ENCODE measurements at regions not wholly inside any gene's neighbourhood (a gene's known extent, or its start where the extent isn't known, plus 50 kb on each side); places are given as distances from the start of the nearest gene placed in this dataset.

GRCh38 chr16:88326611-88327485 lies 55.9 kb upstream of the ZNF469 start:
- WGBS (ENCODE audit: extremely low coverage, insufficient read length, low lambda C conversion rate): no CpG with 5 or more reads among the region's 28 CpGs
- peak overlapping the region in 1 of 3 experiments; percentile 79; a peak in 3 of 7 replicates for H3K27ac Mint-ChIP-seq
- no peaks in the 10 kb centered on the region for H3K4me1 ChIP-seq (ENCODE audit: insufficient read depth, low read length)

More at GRCh38 chr16:88326611-88327485, 55.9 kb upstream of the ZNF469 start:
- Histone ChIP-seq H3K27ac (ENCODE audit: insufficient read length, low read depth, low read length) (no peak overlapping the region), H3K27me3 (ENCODE audit: insufficient read depth, low read length) (no peaks in the 10 kb centered on the region), H2BK120ac (ENCODE audit: low read depth, low read length, poor library complexity, severe bottlenecking) (no peak overlapping the region), H3T11ph (ENCODE audit: low read length) (no peak overlapping the region), H3K56ac (ENCODE audit: insufficient read length, low read depth, low read length) (no peak overlapping the region), H2AK5ac (ENCODE audit: insufficient read length, low read length) (no peak overlapping the region), H2BK12ac (ENCODE audit: insufficient read length, low read depth, low read length) (no peak overlapping the region), H3K79me1 (ENCODE audit: insufficient read depth, low read depth, low read length, poor library complexity, severe bottlenecking) (no peaks in the 10 kb centered on the region), H3K79me2 (ENCODE audit: insufficient read depth, low read length) (no peaks in the 10 kb centered on the region), H3K9ac (ENCODE audit: extremely low read depth, insufficient read length, low read length) (no peak overlapping the region), H3K4ac (ENCODE audit: low read depth, low read length) (no peak overlapping the region), H4K91ac (ENCODE audit: insufficient read length, low read depth, low read length) (no peak overlapping the region), H3K14ac (ENCODE audit: insufficient read depth, low read length) (no peak overlapping the region), H2AFZ (ENCODE audit: low read length) (no peak overlapping the region), H3K18ac (ENCODE audit: insufficient read length, low read depth, low read length) (no peak overlapping the region), H2BK20ac (ENCODE audit: low read depth, low read length, poor library complexity, severe bottlenecking) (no peak overlapping the region), H3K23ac (ENCODE audit: insufficient read length, low read depth, low read length) (no peak overlapping the region), H3K23me2 (ENCODE audit: insufficient read length, low read depth, low read length, poor library complexity, severe bottlenecking) (no peaks in the 10 kb centered on the region), H3K9me3 (ENCODE audit: control insufficient read depth, low read depth, low read length) (no peaks in the 10 kb centered on the region), H4K20me1 (ENCODE audit: control insufficient read depth, insufficient read depth, insufficient read length) (no peaks in the 10 kb centered on the region), H2BK15ac (ENCODE audit: low read depth, low read length) (no peak overlapping the region), H3K4me2 (ENCODE audit: insufficient read depth, insufficient read length, low read length) (no peak overlapping the region), H4K5ac (ENCODE audit: insufficient read length, low read depth, low read length) (no peak overlapping the region), H2BK5ac (ENCODE audit: insufficient read length, low read length) (no peak overlapping the region), H4K8ac (replicated peaks; ENCODE audit: insufficient read length, low read depth, low read length) (no peak overlapping the region)
- Mint-ChIP-seq H3K27me3 (ENCODE audit: low read depth) (no peaks in the 10 kb centered on the region), H3K9me3 (no peaks in the 10 kb centered on the region), H3K36me3 (ENCODE audit: insufficient read depth in 1 of 3, low read depth in 3 of 3) (no peaks in the 10 kb centered on the region), H3K4me1 (no peaks in the 10 kb centered on the region), H3K4me3 (no peak overlapping the region)
- DNase-seq: no peak
- no peak for TF ChIP-seq CTCF (conservative IDR thresholded peaks at IDR 0.05)

Data from H9 (cell line).